ENCODE measurements at regions not wholly inside any gene's neighbourhood (a gene's known extent, or its start where the extent isn't known, plus 50 kb on each side); places are given as distances from the start of the nearest gene placed in this dataset.

- TF ChIP-seq CTCF (conservative IDR thresholded peaks at IDR 0.05; ENCODE audit: low read length) (no peak), EZH2phosphoT487 (IDR thresholded peaks at IDR 0.05; ENCODE audit: borderline replicate concordance, low read depth, low read length) (no peak)
These were observed 212.6 kb upstream of the PCSK2 start for GRCh38 chr20:17014217-17014616.

Data from OCI-LY7 (cell line).